A549 (cell line): ENCODE measurements at regions not wholly inside any gene's neighbourhood (a gene's known extent, or its start where the extent isn't known, plus 50 kb on each side); places are given as distances from the start of the nearest gene placed in this dataset.

ENCODE experiments used
- ATAC-seq, 2 experiments: fragments of 200-7000 bp in 1 of 2; fragments of >200 bp in 1 of 2; cut with Nextera tagmentation in 1 of 2; cut with Tn5 transposase in 1 of 2; 3 replicates each; pipeline versions ENCODE4 v1.8.0 to v1.9.1; 2018 to 2020; ENCODE audit warnings: mild to moderate bottlenecking in 1 of 2, moderate library complexity in 1 of 2
- CTCF ChIA-PET: fragments of 300-600 bp; sonication (Branson Sonifier 250); formaldehyde crosslinking; extraction: SDS; loops from one replicate; lab custom pipeline; 2021; ENCODE audit warnings: antibody characterized with exemption, inconsistent platforms; lab: Yijun Ruan, JAX
- POLR2A ChIA-PET: fragments of 350-600 bp; formaldehyde crosslinking; extraction: SDS; loops from one replicate; lab custom pipeline; 2021; ENCODE audit warnings: antibody characterized with exemption, inconsistent platforms; lab: Yijun Ruan, JAX
- DNase-seq, 2 experiments: peaks; one replicate each; pipeline versions ENCODE4 v3.0.0 to v3.0.0-alpha.2; 2011 to 2016; ENCODE audit warnings: low read depth in 1 of 2, low spot score in 1 of 2
- FAIRE-seq: peaks from 2 replicates; lab custom pipeline; 2011; peaks lifted over from hg19 to GRCh38; lab: Jason Lieb, UNC
- H3K27ac ChIP-seq, 2 experiments: fragments of >200 bp; sonication (Bioruptor Twin); formaldehyde crosslinking; 3 replicates each; pipeline ENCODE4 v1.5.1; 2016 to 2017
- H3K4me1 ChIP-seq: fragments of >200 bp; sonication (Bioruptor Twin); formaldehyde crosslinking; 3 replicates; pipeline ENCODE4 v1.6.1; 2016
- H3K4me2 ChIP-seq: fragments of >200 bp; sonication (Bioruptor Twin); formaldehyde crosslinking; 3 replicates; pipeline ENCODE4 v1.6.1; 2016
- H3K4me3 ChIP-seq: fragments of >200 bp; sonication (Bioruptor Twin); formaldehyde crosslinking; 3 replicates; pipeline ENCODE4 v1.5.1; 2016
- H3K9me3 ChIP-seq: fragments of >200 bp; sonication (Bioruptor Twin); formaldehyde crosslinking; 3 replicates; pipeline ENCODE4 v1.6.1; 2016
- EHMT2 ChIP-seq: fragments of 200-600 bp; sonication (generic); IDR thresholded peaks from 2 replicates; pipeline ENCODE4 v1.6.1; 2016; ENCODE audit warnings: antibody characterized with exemption, low read depth, mild to moderate bottlenecking, moderate library complexity
- EP300 ChIP-seq, 2 experiments: fragments of >200 bp; sonication (Bioruptor Twin); formaldehyde crosslinking; IDR thresholded peaks; 2 replicates in 1 of 2; 3 replicates in 1 of 2; pipeline ENCODE4 v1.6.1; 2016 to 2017
- FOSB ChIP-seq: fragments of 250-450 bp; sonication (Bioruptor Pico); IDR thresholded peaks from 2 replicates; pipeline ENCODE4 v1.5.0; 2020; ENCODE audit warnings: mild to moderate bottlenecking, moderate library complexity
- HDAC2 ChIP-seq: fragments of 200-600 bp; sonication (generic); IDR thresholded peaks from 2 replicates; pipeline ENCODE4 v1.6.1; 2016
- HEYL ChIP-seq: fragments of 250-450 bp; sonication (Bioruptor Pico); IDR thresholded peaks from 2 replicates; pipeline ENCODE4 v1.8.0; 2021; ENCODE audit warnings: mild to moderate bottlenecking, moderate library complexity
- HOXB5 ChIP-seq: fragments of 250-450 bp; sonication (Bioruptor Pico); IDR thresholded peaks from 2 replicates; pipeline ENCODE4 v1.5.0; 2020; ENCODE audit warnings: mild to moderate bottlenecking, moderate library complexity
- JUNB ChIP-seq: fragments of >200 bp; sonication (Bioruptor Twin); formaldehyde crosslinking; IDR thresholded peaks from 2 replicates; pipeline ENCODE4 v1.6.1; 2016
- KDM5A ChIP-seq: fragments of 200-600 bp; sonication (generic); IDR thresholded peaks from 2 replicates; pipeline ENCODE4 v1.6.1; 2016; ENCODE audit warnings: antibody characterized with exemption, mild to moderate bottlenecking
- MAFK ChIP-seq: fragments of 450-650 bp; IDR thresholded peaks from 2 replicates; pipeline ENCODE4 v1.6.1; 2014; ENCODE audit not compliant: partially characterized antibody
- MAZ ChIP-seq: fragments of 150-350 bp; IDR thresholded peaks from 2 replicates; pipeline ENCODE4 v1.6.1; 2014; ENCODE audit warnings: antibody characterized with exemption, low read depth, low read length, borderline replicate concordance
- MYC ChIP-seq: IDR thresholded peaks from 2 replicates; pipeline ENCODE4 v1.6.1; 2012; ENCODE audit warnings: mild to moderate bottlenecking, inconsistent platforms, low read length, improper control_type of control experiment, borderline replicate concordance
- RAD21 ChIP-seq, 2 experiments: fragments of >200 bp in 1 of 2; sonication (Bioruptor Twin) in 1 of 2; formaldehyde crosslinking in 1 of 2; IDR thresholded peaks in 1 of 2; conservative IDR thresholded peaks in 1 of 2; 2 replicates in 1 of 2; 3 replicates in 1 of 2; pipeline ENCODE4 v1.6.1; 2012 to 2018; ENCODE audit warnings: inconsistent platforms in 1 of 2
- RCOR1 ChIP-seq: fragments of 150-350 bp; IDR thresholded peaks from 2 replicates; pipeline ENCODE4 v1.6.1; 2014; ENCODE audit warnings: antibody characterized with exemption, low read length, low read depth
- RNF2 ChIP-seq: fragments of 200-600 bp; sonication (generic); IDR thresholded peaks from 2 replicates; pipeline ENCODE4 v1.6.1; 2016; ENCODE audit warnings: low read depth, mild to moderate bottlenecking, antibody characterized with exemption, moderate library complexity, borderline replicate concordance
- ZFP36 ChIP-seq: fragments of 450-650 bp; IDR thresholded peaks from 2 replicates; pipeline ENCODE4 v1.6.1; 2014; ENCODE audit warnings: borderline replicate concordance; ENCODE audit not compliant: partially characterized antibody
- ZNF302 ChIP-seq: fragments of 250-450 bp; sonication (Bioruptor Pico); IDR thresholded peaks from 2 replicates; pipeline ENCODE4 v1.9.0; 2021; ENCODE audit warnings: inconsistent platforms, mild to moderate bottlenecking, moderate library complexity
- WGBS: methylation state at CpG from one replicate; pipeline ENCODE4 v1.1.6; 2017; ENCODE audit errors: missing lambda C conversion rate; 5-methylcytosine and 5-hydroxymethylcytosine counted together
- TF ChIP-seq, protein P1 (sequence below): fragments of 250-450 bp; sonication (Bioruptor Pico); IDR thresholded peaks from 2 replicates; pipeline ENCODE4 v1.5.0; 2020; ENCODE audit warnings: low read depth, mild to moderate bottlenecking, moderate library complexity
- TF ChIP-seq, protein P2 (sequence below): fragments of >200 bp; sonication (Bioruptor Twin); formaldehyde crosslinking; IDR thresholded peaks from 3 replicates; pipeline ENCODE4 v1.6.1; 2016
- TF ChIP-seq, protein P3 (sequence below): fragments of 150-350 bp; IDR thresholded peaks from 2 replicates; pipeline ENCODE4 v1.6.1; 2014; ENCODE audit warnings: low read depth, mild to moderate bottlenecking, low read length
- TF ChIP-seq, protein P4 (sequence below): fragments of 200-600 bp; sonication (generic); IDR thresholded peaks from 2 replicates; pipeline ENCODE4 v1.6.1; 2016; ENCODE audit warnings: antibody characterized with exemption, mild to moderate bottlenecking, moderate library complexity
- TF ChIP-seq, protein P5 (sequence below): fragments of 250-450 bp; sonication (Bioruptor Pico); IDR thresholded peaks from 2 replicates; pipeline ENCODE4 v1.5.0; 2021; ENCODE audit warnings: mild to moderate bottlenecking, moderate library complexity, borderline replicate concordance

DNA sequence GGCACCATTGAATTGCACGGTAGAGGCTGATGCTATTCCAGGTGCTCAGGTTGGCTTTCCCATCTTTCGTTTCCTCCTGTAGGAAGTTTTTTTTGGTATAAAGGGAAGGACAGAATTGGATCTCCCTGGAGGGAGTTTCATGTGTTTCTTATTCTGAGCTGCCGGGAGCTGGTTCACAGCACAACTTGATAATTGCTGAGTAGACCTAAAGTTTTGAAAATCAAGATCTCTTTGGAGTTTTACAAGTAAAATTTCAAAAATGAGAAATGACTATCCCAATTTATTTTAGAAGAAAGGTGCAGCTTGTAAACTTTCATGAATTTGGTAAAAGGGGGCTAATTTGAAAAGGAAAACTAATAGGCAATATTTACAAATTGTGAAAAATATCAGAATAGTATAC lies 125.2 kb upstream of the ESR1 start:
- POLR2A ChIA-PET: no interaction called here
- 84% methylated on average over 3 of the region's 3 CpGs for WGBS
- no peak overlapping the region for H3K4me2 ChIP-seq
- no peak for FAIRE-seq
- no peaks in the 10 kb centered on the region for H3K4me1 ChIP-seq
- H3K27ac ChIP-seq: no peak overlapping the region
- TF ChIP-seq, protein P1, sequence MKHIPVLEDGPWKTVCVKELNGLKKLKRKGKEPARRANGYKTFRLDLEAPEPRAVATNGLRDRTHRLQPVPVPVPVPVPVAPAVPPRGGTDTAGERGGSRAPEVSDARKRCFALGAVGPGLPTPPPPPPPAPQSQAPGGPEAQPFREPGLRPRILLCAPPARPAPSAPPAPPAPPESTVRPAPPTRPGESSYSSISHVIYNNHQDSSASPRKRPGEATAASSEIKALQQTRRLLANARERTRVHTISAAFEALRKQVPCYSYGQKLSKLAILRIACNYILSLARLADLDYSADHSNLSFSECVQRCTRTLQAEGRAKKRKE: no peak
- TF ChIP-seq, protein P2, sequence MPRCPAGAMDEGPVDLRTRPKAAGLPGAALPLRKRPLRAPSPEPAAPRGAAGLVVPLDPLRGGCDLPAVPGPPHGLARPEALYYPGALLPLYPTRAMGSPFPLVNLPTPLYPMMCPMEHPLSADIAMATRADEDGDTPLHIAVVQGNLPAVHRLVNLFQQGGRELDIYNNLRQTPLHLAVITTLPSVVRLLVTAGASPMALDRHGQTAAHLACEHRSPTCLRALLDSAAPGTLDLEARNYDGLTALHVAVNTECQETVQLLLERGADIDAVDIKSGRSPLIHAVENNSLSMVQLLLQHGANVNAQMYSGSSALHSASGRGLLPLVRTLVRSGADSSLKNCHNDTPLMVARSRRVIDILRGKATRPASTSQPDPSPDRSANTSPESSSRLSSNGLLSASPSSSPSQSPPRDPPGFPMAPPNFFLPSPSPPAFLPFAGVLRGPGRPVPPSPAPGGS: no peak
- TF ChIP-seq RAD21 (conservative IDR thresholded peaks at IDR 0.05 in 1 of 2, IDR thresholded peaks at IDR 0.05 in 1 of 2) (no peak), FOSB (no peak)
- TF ChIP-seq, all 56 proteins: peak for 0
- ATAC-seq (no peak), DNase-seq (no peak)
- Histone ChIP-seq H3K4me3 (no peak overlapping the region), H3K9me3 (no peaks in the 10 kb centered on the region)
- CTCF ChIA-PET: interaction anchor here (1.1 kb wide), 1 partner anchor 83 kb away, joined by 3 read pairs; no protein-coding TSS in a partner anchor

DNA sequence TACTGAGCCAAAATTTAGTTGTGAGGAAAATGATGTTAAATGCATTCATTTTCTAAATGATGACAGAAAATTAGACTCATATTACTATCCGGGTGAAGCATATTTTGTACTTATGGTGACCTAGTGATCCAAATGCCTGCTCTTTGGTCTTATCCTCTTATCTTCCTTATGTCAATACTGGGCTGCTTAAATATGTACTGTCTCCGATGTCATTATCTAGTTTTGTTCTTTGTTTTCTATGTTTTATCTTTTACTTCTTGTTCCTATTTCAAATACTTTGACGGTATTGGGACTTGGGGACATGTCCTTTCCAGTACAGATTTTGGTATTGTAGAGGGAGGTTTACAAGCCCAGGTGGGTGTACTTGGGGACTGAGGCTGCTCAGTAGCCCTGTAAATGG lies 124.6 kb upstream of the ESR1 start:
- H3K4me1 ChIP-seq: no peaks in the 10 kb centered on the region
- ATAC-seq (no peak), FAIRE-seq (no peak), DNase-seq (no peak)
- TF ChIP-seq FOSB: no peak
- TF ChIP-seq MAFK: no peak
- TF ChIP-seq JUNB: no peak
- TF ChIP-seq, protein P3, sequence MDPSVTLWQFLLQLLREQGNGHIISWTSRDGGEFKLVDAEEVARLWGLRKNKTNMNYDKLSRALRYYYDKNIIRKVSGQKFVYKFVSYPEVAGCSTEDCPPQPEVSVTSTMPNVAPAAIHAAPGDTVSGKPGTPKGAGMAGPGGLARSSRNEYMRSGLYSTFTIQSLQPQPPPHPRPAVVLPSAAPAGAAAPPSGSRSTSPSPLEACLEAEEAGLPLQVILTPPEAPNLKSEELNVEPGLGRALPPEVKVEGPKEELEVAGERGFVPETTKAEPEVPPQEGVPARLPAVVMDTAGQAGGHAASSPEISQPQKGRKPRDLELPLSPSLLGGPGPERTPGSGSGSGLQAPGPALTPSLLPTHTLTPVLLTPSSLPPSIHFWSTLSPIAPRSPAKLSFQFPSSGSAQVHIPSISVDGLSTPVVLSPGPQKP: no peak
- TF ChIP-seq EHMT2: no peak
- TF ChIP-seq HOXB5 (CRISPR knock-in tag): no peak
- TF ChIP-seq, protein P4, sequence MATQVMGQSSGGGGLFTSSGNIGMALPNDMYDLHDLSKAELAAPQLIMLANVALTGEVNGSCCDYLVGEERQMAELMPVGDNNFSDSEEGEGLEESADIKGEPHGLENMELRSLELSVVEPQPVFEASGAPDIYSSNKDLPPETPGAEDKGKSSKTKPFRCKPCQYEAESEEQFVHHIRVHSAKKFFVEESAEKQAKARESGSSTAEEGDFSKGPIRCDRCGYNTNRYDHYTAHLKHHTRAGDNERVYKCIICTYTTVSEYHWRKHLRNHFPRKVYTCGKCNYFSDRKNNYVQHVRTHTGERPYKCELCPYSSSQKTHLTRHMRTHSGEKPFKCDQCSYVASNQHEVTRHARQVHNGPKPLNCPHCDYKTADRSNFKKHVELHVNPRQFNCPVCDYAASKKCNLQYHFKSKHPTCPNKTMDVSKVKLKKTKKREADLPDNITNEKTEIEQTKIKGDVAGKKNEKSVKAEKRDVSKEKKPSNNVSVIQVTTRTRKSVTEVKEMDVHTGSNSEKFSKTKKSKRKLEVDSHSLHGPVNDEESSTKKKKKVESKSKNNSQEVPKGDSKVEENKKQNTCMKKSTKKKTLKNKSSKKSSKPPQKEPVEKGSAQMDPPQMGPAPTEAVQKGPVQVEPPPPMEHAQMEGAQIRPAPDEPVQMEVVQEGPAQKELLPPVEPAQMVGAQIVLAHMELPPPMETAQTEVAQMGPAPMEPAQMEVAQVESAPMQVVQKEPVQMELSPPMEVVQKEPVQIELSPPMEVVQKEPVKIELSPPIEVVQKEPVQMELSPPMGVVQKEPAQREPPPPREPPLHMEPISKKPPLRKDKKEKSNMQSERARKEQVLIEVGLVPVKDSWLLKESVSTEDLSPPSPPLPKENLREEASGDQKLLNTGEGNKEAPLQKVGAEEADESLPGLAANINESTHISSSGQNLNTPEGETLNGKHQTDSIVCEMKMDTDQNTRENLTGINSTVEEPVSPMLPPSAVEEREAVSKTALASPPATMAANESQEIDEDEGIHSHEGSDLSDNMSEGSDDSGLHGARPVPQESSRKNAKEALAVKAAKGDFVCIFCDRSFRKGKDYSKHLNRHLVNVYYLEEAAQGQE: no peak
- TF ChIP-seq HEYL (CRISPR knock-in tag): no peak
- no peak for TF ChIP-seq ZFP36
- TF ChIP-seq, protein P5, sequence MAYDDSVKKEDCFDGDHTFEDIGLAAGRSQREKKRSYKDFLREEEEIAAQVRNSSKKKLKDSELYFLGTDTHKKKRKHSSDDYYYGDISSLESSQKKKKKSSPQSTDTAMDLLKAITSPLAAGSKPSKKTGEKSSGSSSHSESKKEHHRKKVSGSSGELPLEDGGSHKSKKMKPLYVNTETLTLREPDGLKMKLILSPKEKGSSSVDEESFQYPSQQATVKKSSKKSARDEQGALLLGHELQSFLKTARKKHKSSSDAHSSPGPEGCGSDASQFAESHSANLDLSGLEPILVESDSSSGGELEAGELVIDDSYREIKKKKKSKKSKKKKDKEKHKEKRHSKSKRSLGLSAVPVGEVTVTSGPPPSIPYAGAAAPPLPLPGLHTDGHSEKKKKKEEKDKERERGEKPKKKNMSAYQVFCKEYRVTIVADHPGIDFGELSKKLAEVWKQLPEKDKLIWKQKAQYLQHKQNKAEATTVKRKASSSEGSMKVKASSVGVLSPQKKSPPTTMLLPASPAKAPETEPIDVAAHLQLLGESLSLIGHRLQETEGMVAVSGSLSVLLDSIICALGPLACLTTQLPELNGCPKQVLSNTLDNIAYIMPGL (CRISPR knock-in tag): no peak
- no peak for TF ChIP-seq RNF2
- TF ChIP-seq RCOR1: no peak
- no peak for TF ChIP-seq HDAC2
- no peak for TF ChIP-seq MYC
- TF ChIP-seq ZNF302 (CRISPR knock-in tag): no peak
- no peak for TF ChIP-seq EP300 (IDR thresholded peaks at IDR 0.05)
- TF ChIP-seq MAZ: no peak
- no peak for TF ChIP-seq KDM5A
- no peak overlapping the region for H3K27ac ChIP-seq
- 52% methylated on average over 3 of the region's 3 CpGs for WGBS
- H3K4me2 ChIP-seq: no peak overlapping the region
- H3K4me3 ChIP-seq: no peak overlapping the region
- no peaks in the 10 kb centered on the region for H3K9me3 ChIP-seq
- ChIA-PET CTCF (no interaction called here), POLR2A (no interaction called here)
